Epithelial cell of prostate (primary cell): ENCODE measurements at regions not wholly inside any gene's neighbourhood (a gene's known extent, or its start where the extent isn't known, plus 50 kb on each side); places are given as distances from the start of the nearest gene placed in this dataset.
A peak's percentile ranks its signal among the peaks of the same experiment; 100 is the strongest.

Experiments
- DNase-seq: peaks from one replicate; pipeline ENCODE4 v3.0.0-alpha.2; 2011; ENCODE audit warnings: low read depth, low spot score
- H3K27ac ChIP-seq: fragments of 450-650 bp; 2 replicates; pipeline ENCODE4 v1.5.1; 2017; ENCODE audit warnings: mild to moderate bottlenecking

DNA sequence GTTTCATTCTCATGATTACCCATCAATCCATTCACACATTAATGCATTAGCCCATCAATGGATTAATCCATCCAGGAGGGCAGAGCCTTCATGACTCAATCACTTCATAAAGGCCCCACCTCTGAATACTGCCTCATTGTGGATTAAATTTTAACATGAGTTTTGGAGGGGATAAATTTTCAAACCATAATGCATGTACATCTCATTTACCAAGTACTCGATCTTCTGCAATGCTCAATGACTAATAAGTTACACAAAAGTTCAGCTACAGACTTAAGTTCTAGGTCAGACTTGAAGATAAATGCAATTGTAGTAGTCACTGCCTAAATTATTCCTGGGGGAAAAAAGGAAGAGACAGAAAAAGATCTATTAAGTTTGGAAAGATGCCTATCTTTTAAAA, 120.0 kb upstream of the OSR1 start:
- DNase-seq, result no peak
- H3K27ac ChIP-seq, result no peak overlapping the region

DNA sequence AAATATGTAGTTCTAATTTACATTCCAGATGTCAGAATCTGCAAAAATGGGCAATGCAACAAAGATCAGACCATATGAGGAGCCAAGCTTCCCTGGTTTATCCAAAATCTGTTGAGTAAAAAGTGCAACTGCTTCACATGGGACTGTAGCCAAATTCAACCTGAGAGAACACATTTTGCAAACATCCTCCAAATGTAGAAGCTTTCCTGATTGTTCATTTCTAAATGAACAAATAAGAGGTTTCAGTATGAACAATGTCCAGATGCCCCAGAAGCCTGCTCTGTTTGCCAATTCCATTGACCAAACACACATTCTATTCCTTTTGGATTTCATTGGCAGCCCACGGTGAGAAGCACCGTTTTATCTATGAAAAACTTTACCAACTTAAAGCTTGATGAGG, 117.9 kb upstream of the OSR1 start:
- no peak overlapping the region for H3K27ac ChIP-seq
- DNase-seq, result no peak

DNA sequence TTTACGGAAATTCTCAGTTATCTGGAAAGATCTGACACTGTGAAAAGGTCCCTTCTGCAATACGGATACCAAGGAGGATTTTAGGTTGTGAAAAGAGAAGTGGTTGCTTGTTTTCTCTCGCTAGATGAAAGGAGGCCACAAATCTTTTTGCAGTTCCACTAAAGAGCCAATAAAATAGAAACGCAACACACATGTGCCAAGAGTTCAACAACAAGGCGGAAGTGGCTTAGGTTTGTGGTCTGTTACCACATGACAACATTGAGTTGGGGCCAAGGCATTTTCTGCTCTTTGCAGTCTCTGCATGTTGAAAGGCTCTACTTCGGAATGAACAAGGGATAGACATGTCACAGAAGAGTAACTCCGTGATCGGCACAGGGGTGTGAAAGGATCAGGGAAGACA, 115.7 kb upstream of the OSR1 start:
- no peak overlapping the region for H3K27ac ChIP-seq
- DNase-seq, result peak; percentile 60

DNA sequence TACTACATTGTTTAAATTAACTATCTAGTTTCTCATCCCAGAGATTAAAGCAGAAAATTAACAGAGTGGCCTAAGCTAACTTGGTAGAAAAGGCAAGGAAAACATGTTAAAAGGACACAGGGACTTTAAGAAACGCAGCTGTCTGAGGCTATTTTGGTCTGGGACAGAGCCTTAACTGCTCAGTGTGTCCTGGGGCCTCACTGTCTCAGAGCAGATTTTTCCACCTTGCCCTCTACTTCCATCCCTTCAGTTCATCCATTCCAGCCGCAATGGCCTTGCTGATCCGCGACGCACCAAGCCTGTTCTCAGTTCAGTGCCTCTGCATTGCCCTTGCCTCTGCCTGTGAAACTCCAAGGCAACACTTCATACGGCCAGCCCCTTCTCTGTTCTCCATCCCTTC, 114.9 kb upstream of the OSR1 start:
- no peak for DNase-seq
- no peak overlapping the region for H3K27ac ChIP-seq

DNA sequence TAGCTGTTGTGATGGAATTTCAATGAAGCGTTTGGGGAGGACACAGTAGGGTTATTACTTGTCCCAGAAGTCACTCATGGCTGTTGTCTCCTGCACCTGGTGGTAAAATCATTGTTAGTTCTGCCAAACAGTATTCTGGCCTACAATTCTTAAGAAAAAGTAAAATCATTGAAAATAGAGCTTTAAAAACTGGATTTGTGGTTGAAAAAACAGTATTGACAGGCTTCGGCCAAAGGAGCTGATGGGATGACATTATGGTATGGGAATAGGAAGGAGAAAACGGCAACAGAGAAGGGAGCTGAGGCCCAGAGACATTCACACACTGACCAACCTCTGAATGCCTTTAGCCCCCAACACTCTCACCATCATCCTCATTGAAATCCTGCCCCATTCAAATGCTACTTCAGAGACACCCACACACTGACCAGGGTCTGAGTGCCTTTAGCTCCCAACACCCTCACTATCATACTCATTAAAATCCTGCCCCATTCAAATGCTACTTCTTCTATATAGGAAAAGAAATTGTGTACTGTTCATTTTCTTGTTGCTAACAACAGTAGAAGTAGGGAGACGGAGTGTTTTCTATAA, 114.1 kb upstream of the OSR1 start:
- no peak for DNase-seq
- H3K27ac ChIP-seq, result no peak overlapping the region

DNA sequence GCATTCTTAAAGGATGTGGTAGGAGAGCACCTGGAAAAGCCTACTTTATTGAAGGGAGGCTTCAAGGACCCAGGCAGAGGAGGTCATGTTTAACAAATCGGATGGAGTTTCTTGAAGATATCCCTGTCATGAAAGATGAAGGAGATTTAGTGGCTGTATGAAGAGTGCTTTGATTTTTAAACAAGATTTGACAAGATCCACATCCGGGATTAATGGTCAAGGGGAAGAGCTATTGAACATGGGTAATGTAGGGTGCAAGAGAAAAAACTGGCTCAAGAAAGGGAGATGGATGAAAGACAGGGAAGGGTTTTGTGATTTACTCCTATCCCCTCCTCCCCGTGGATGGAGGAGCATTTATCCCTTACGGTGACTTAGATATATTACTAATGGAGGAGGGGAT, 113.1 kb upstream of the OSR1 start:
- DNase-seq, result no peak
- no peak overlapping the region for H3K27ac ChIP-seq

DNA sequence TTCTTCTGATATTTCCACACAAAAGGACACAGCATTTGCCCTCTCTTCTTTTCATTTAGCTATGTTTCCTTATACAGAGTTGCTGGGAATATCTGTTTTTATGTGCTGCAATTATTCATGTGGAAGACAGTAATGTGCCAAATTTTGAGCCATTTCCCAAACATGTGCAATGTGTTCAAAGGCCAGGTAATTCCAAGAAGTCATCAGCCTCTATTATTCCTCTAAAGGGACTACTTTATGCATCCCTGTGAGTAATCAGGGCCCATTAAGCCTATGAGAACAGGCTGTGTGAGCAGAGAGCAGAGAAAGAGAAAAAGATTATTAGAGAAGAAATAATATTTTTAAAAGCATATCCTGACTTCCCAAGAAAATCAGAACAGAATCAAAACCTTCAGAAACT, 107.6 kb upstream of the OSR1 start:
- DNase-seq, result no peak
- H3K27ac ChIP-seq, result no peak overlapping the region

DNA sequence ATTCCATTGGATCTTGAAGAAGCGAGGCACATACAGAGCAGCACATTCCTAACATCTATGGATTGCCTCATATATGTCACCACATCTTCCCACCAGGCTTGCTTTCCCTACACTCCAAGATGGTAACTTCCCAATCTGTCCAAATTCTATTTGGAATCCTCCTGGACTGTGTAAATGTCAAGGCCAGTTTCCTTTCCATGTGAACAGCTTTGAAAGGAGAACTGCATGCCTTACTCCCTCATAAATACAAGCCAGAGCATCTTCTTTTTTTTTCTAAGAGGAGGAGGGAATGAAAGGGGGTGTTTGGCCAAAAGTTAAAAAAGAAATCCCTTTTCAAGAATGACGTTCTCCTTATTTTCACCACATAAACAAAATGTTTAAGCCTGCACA, 103.8 kb upstream of the OSR1 start:
- no peak overlapping the region for H3K27ac ChIP-seq
- DNase-seq, result no peak

DNA sequence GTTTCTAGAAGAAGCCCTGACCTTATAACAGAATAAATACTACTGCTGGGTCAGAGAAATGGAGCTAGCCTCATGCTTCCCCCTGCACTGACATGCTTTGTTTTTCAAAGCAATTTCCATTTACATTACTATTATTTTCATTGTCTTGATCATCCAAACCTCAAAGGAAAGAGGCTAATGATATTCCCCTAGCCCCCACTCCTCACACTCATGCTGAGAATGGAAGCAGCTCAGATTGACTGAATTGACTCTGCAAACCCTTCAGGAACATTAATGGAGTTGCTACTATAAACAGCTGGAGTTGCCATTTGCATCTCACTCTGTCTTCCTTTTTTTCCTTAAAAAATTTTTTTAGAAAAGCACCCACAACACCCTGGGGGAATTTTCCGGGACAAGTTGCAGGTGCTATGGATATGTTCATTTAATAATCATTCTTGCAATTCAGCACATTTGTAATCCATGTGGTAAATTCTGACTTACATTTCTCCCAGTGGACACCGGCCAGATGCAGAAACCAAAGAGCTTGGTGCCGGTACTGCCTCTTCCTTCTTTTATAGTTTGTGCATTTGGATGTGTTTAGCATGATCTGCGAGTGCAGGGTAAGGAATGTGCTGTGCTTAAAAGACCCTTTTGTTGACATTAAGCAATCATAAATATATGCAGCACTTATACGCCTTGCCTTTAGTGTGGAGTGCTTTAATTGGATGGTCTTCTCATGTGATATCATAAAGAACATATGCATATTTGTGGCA, 103.3 kb upstream of the OSR1 start:
- no peak for DNase-seq
- H3K27ac ChIP-seq, result no peak overlapping the region

DNA sequence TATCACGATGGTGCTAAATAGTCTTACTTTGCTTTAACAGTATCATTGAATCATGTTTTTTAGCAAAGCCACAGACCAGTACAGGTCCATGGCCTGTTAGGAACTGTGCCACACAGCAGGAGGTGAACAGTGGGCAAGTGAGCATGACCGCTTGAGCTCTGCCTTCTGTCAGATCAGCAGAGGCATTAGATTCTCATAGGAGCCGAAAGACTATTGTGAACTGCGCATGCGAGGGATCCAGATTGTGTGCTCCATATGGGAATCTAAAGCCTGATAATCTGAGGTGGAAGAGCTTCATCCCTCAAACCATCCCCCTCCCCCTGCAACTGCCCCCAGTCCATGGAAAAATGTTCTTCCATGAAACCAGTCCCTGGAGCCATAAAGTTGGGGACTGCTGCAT, 102.3 kb upstream of the OSR1 start:
- H3K27ac ChIP-seq, result no peak overlapping the region
- DNase-seq, result no peak

DNA sequence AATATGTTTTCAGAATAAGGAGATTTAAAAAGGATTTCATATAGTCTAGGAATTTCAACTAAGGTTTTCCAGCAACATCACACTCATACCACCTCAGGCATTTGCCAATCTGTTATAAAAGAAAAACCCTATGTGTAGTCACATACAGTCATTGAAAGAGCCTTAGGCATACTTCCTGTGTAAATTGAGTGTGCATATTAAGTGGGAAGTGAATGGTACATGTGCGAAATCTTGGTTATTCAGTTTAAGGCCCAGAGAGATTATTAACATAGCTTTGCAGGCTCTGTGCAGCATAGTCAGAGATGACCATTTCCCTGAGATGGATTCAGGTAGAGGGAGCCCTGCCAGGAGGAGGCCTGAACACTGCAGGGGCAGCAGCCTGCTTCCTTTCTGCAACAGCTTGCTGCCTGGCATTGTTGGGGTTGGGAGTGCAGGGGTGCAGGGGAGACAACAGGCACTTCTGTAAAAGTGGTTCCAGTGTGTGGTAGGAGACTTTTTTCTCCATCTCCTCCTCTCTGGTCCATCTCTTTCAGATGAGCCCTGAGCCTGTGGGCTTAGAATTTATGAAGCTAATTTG, 100.1 kb upstream of the OSR1 start:
- no peak overlapping the region for H3K27ac ChIP-seq
- no peak for DNase-seq

DNA sequence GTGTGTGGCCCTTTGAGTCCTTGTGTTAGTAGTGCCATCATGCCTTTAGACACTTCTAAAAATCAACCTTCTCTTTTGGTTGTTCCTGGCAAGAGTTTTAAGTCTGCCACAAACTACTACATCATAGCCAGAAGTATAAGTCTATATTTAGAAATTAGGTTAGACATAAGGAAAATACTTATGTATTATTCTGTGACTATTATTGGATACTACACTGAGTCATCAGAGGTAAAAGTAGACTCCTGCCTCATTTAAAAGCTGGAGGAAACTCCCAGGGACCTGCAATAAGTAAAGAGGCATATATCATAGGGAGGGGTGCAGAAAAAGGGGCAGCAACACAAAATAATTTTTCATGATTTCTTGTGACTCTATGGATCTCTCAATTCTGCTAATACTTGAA, 99.4 kb upstream of the OSR1 start:
- H3K27ac ChIP-seq, result no peak overlapping the region
- DNase-seq, result no peak

DNA sequence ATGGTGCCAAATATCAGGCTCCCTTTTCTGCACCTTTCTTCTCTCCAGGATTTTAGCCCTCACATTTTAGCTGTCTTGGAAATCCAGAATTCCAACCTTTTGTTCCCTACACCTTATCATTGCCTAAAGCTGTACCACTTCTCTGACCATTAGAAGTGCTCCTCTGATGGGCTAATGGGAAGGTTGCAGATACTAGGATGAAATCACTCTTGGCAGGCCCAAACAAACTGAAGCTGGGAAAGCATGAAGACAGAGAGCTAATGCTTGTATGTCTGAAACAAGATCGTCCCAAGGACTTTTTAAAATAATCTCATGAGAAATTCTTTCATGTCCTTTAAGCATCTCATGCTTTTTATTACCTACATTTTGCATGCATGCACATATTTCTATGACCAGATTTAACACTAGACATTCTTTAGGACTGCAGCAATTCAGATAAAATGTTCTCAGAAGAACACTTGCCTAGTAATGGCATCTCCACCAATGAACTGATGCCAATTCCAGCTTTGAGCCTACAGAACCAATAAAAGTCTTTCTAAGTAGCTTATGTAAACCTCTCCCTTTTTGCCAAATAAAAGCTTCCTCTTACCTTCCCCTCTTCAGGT, 98.4 kb upstream of the OSR1 start:
- no peak for DNase-seq
- H3K27ac ChIP-seq, result no peak overlapping the region

DNA sequence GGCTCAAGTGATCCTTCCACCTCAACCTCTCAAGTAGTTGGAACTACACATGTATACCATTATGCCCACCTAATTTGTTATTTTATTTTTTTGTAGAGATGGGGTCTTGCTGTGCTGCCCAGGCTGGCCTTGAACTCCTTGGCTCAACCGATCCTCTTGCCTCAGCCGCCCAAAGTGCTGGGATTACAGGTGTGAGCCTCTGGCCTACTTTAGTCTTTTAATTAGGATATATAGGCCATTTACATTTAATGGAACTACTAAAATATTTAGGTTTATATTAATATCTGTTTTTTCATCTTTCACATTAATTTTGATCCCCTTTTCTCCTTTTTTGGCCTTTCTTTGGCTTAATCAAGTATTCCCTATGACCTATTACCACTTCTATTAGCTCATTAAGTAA, 95.7 kb upstream of the OSR1 start:
- no peak for DNase-seq
- no peak overlapping the region for H3K27ac ChIP-seq

DNA sequence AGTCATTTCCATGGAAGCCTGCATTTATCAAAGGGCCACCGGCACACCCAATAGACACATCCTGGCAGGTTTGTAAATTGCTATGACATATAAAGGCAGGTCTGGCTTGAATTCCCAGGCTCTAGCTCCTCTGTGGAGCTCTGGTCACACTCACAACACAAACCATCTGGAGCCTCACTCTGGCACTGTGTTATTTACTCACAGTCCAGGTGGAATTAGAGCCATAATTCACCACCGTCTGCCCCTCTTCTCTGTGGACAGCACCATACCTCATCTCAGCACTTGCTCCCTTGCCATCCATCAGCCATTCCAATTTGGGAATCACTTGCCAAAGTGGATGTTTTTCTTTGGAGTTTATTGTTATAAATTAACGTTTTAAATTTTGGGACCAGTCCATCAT, 84.3 kb upstream of the OSR1 start:
- DNase-seq, result no peak

DNA sequence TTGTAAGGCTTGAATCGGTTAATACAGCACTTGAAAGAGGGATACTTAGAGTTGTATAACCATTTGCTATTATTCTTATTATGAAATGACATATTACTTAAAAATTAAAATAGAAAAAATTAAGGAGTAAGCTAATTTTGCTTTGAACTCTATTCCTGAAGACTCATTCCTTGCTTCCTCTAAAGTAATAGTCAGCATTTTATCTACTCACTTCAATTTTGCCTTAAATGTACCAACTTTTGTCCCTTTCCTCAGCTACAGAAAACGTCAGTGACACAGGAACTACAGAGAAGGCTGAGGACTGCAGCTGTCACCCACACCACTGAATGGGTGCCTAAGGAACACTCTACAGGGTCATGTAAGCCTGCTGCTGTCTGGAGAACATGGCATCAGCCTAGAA, 80.7 kb upstream of the OSR1 start:
- no peak overlapping the region for H3K27ac ChIP-seq

More for the DNA sequence above, 84.3 kb upstream of the OSR1 start:
- H3K27ac ChIP-seq, result no peak overlapping the region

DNA sequence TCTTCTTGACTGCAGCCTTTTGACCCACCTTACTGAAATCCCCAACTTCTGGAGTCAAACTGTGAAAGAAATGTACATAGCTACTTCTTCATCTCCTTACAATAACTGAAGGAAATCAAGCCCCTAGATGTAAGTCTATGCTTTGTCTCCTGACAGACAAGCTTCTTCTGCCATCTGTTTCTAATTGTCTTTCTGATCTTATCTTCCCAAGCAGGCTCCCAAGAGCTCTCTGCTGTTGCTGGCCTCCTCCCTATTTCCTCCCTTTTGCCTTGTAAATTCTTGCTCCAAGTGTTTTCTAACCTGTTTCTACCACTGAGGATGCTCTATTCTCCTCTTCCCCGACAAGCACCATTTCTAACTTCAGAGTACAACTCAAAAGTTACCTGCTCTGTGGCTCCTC, 77.4 kb upstream of the OSR1 start:
- no peak overlapping the region for H3K27ac ChIP-seq
- no peak for DNase-seq

More for the DNA sequence above, 80.7 kb upstream of the OSR1 start:
- no peak for DNase-seq

DNA sequence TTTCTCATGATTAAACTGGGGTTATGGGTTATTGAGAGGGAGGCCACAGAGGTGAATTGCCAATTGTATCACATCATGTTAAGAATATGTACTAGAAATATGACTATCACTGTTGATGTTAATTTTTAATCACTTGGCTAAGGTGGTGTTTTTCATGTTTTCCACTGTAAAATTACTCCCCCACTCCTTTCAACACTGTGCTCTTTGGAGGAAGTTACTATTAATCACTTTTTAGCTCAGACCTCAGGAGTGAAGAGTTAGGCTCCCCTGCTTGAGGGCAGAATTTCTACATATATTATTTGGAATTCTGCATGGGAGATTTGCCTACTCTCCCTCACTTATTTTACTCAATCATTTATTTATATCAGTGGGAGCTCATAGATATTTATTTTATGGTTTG, 76.0 kb upstream of the OSR1 start:
- DNase-seq, result no peak
- H3K27ac ChIP-seq, result no peak overlapping the region

DNA sequence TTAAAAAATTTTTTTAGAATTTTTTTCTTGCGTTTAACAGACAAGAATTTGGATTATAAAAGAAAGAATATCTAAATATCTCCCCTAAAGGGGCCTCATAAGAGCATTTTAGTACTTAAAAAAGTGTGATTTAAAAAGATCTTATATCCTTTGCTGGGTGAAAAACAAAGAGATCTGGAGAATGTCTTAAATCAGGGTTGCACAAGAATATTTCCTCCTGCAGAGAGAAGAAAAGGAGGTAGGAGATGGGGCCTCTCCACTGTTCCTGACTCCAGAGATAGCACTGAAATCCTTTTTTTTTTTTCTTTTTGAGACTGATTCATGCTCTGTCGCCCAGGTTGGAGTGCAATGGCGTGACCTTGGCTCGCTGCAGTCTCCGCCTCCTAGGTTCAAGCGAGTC, 68.5 kb upstream of the OSR1 start:
- DNase-seq, result no peak
- H3K27ac ChIP-seq, result no peak overlapping the region

DNA sequence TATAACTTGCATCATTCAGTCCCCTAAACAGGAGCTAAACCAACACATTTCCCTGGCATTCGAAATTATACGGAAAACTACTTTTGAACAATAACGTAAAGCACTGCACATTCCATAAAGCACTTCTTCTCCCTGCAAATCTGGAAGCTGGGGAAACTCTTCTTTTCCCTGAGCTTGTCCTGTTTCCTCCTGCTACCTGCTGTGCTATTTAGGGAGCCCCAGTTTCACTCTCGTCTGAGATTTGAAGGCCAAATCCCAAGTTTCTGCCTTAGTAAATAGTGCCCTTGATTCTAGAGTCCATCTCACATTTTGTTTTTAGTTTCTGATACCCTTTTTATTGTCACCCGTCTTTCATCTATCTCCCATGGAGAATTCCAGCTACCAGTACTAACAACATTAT, 67.7 kb upstream of the OSR1 start:
- no peak for DNase-seq
- no peak overlapping the region for H3K27ac ChIP-seq

DNA sequence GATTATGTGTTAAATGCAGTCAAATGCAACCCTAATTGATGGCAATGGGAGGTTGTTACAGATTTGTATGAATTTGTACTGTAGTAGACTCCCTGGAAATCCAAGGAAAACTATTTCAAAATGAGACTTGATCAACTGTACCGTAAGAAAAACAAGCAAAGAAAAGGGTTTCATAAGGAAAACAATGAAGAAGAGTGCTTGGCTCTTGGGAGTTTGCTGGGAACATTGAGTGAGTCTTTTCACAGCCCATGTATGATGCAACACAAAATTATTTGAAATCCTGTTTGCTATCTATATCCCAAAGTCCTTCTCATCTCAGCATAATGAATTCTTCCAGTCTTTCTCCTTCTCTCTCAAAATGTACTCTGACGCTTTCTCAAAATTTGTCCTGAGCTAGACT, 67.0 kb upstream of the OSR1 start:
- no peak overlapping the region for H3K27ac ChIP-seq
- no peak for DNase-seq
